Esophagus (tissue), 2 donors: ENCODE measurements at regions not wholly inside any gene's neighbourhood (a gene's known extent, or its start where the extent isn't known, plus 50 kb on each side); places are given as distances from the start of the nearest gene placed in this dataset.

Source experiments
- H3K27ac ChIP-seq, 2 donors: one replicate each; pipeline ENCODE4 v1.5.1; 2013; ENCODE audit warnings: low read depth in 2 of 2, mild to moderate bottlenecking in 2 of 2, inconsistent platforms in 1 of 2, low read length in 1 of 2, moderate library complexity in 1 of 2
- H3K27me3 ChIP-seq, 2 donors: one replicate each; pipeline ENCODE4 v1.6.1; 2013; ENCODE audit warnings: low read length in 2 of 2, control low read depth in 1 of 2, mild to moderate bottlenecking in 1 of 2; ENCODE audit not compliant: insufficient read depth in 2 of 2, control insufficient read depth in 1 of 2
- H3K36me3 ChIP-seq, 2 donors: one replicate each; pipeline ENCODE4 v1.6.1; 2013; ENCODE audit warnings: low read length in 1 of 2; ENCODE audit not compliant: control insufficient read depth in 2 of 2, insufficient read depth in 2 of 2
- H3K4me1 ChIP-seq, 2 donors: one replicate each; pipeline ENCODE4 v1.6.1; 2013; ENCODE audit warnings: low read length in 1 of 2; ENCODE audit not compliant: control insufficient read depth in 2 of 2, insufficient read depth in 2 of 2
- H3K4me3 ChIP-seq, 2 donors: one replicate each; pipeline ENCODE4 v1.5.1; 2013; ENCODE audit warnings: low read length in 2 of 2, mild to moderate bottlenecking in 2 of 2, low read depth in 1 of 2, moderate library complexity in 1 of 2
- H3K9me3 ChIP-seq, 2 donors: one replicate each; pipeline ENCODE4 v1.6.1; 2013; ENCODE audit warnings: mild to moderate bottlenecking in 2 of 2, low read depth in 1 of 2, low read length in 1 of 2, moderate library complexity in 1 of 2; ENCODE audit not compliant: control insufficient read depth in 2 of 2, insufficient read depth in 1 of 2
- WGBS, 2 donors: extraction: QIAGEN DNeasy Blood & Tissue Kit; methylation state at CpG; one replicate each; pipeline ENCODE4 v1.1.7; 2013; 5-methylcytosine and 5-hydroxymethylcytosine counted together
- donor health status: healthy with polysubstance abuse.
- donor health status: Bipolar disorder and iron deficiency.

- no peaks in the 10 kb centered on the region for H3K27me3 ChIP-seq
- no peaks in the 10 kb centered on the region for H3K4me1 ChIP-seq
- 80 to 82% methylated on average over 20 of the region's 20 CpGs for WGBS, 2 donors
- H3K9me3 ChIP-seq: no peaks in the 10 kb centered on the region
- no peak overlapping the region for H3K4me3 ChIP-seq
- no peaks in the 10 kb centered on the region for H3K36me3 ChIP-seq
- no peak overlapping the region for H3K27ac ChIP-seq
Observed at GRCh38 chr20:57907131-57908000, 197.6 kb upstream of the PMEPA1 start.

GRCh38 chr20:57905448-57905847 lies 195.6 kb upstream of the PMEPA1 start:
- Histone ChIP-seq H3K27ac (no peak overlapping the region), H3K27me3 (no peaks in the 10 kb centered on the region), H3K9me3 (no peaks in the 10 kb centered on the region), H3K4me1 (no peaks in the 10 kb centered on the region), H3K4me3 (no peak overlapping the region), H3K36me3 (no peaks in the 10 kb centered on the region)
- 74 to 85% methylated on average over 5 of the region's 5 CpGs for WGBS, 2 donors

- no peaks in the 10 kb centered on the region for H3K36me3 ChIP-seq
- no peaks in the 10 kb centered on the region for H3K27me3 ChIP-seq
- no peak overlapping the region for H3K27ac ChIP-seq
- no peaks in the 10 kb centered on the region for H3K9me3 ChIP-seq
- H3K4me1 ChIP-seq: no peaks in the 10 kb centered on the region
- H3K4me3 ChIP-seq: no peak overlapping the region
- 61 to 62% methylated on average over 10 of the region's 10 CpGs for WGBS, 2 donors
Observed at GRCh38 chr20:57904314-57905105, 194.7 kb upstream of the PMEPA1 start.

GRCh38 chr20:57902473-57902872 lies 192.7 kb upstream of the PMEPA1 start:
- H3K9me3 ChIP-seq: no peaks in the 10 kb centered on the region
- 75% methylated on average over 1 of the region's 1 CpG for WGBS, 2 donors
- H3K36me3 ChIP-seq: no peaks in the 10 kb centered on the region
- H3K4me1 ChIP-seq: no peaks in the 10 kb centered on the region
- no peak overlapping the region for H3K27ac ChIP-seq
- no peaks in the 10 kb centered on the region for H3K27me3 ChIP-seq
- no peak overlapping the region for H3K4me3 ChIP-seq

- 87 to 89% methylated on average over 4 of the region's 4 CpGs for WGBS, 2 donors
- Histone ChIP-seq H3K4me1 (no peaks in the 10 kb centered on the region), H3K9me3 (no peaks in the 10 kb centered on the region), H3K27ac (no peak overlapping the region), H3K27me3 (no peaks in the 10 kb centered on the region), H3K4me3 (no peak overlapping the region), H3K36me3 (no peaks in the 10 kb centered on the region)
Observed at GRCh38 chr20:57901526-57901925, 191.7 kb upstream of the PMEPA1 start.

- H3K27me3 ChIP-seq: no peaks in the 10 kb centered on the region
- WGBS, 2 donors: 55% methylated on average over 9 of the region's 9 CpGs
- no peak overlapping the region for H3K27ac ChIP-seq
- no peaks in the 10 kb centered on the region for H3K9me3 ChIP-seq
- H3K4me1 ChIP-seq: no peaks in the 10 kb centered on the region
- no peaks in the 10 kb centered on the region for H3K36me3 ChIP-seq
- H3K4me3 ChIP-seq: no peak overlapping the region
Observed at GRCh38 chr20:57900226-57900905, 190.6 kb upstream of the PMEPA1 start.

- no peaks in the 10 kb centered on the region for H3K9me3 ChIP-seq
- no peaks in the 10 kb centered on the region for H3K4me1 ChIP-seq
- no peak overlapping the region for H3K4me3 ChIP-seq
- no peaks in the 10 kb centered on the region for H3K27me3 ChIP-seq
- no peaks in the 10 kb centered on the region for H3K36me3 ChIP-seq
- WGBS, 2 donors: 77 to 84% methylated on average over 7 of the region's 7 CpGs
- H3K27ac ChIP-seq: no peak overlapping the region
Observed at GRCh38 chr20:57899554-57899953, 189.7 kb upstream of the PMEPA1 start.

- no peaks in the 10 kb centered on the region for H3K27me3 ChIP-seq
- H3K9me3 ChIP-seq: no peaks in the 10 kb centered on the region
- no peaks in the 10 kb centered on the region for H3K4me1 ChIP-seq
- H3K36me3 ChIP-seq: no peaks in the 10 kb centered on the region
- 87 to 89% methylated on average over 4 of the region's 4 CpGs for WGBS, 2 donors
- no peak overlapping the region for H3K27ac ChIP-seq
- H3K4me3 ChIP-seq: no peak overlapping the region
Observed at GRCh38 chr20:57898332-57898731, 188.5 kb upstream of the PMEPA1 start.

- H3K4me3 ChIP-seq: no peak overlapping the region
- 76 to 82% methylated on average over 4 of the region's 4 CpGs for WGBS, 2 donors
- H3K27me3 ChIP-seq: no peaks in the 10 kb centered on the region
Observed at GRCh38 chr20:57897891-57898290, 188.1 kb upstream of the PMEPA1 start.

More at GRCh38 chr20:57897891-57898290, 188.1 kb upstream of the PMEPA1 start:
- Histone ChIP-seq H3K4me1 (no peaks in the 10 kb centered on the region), H3K9me3 (no peaks in the 10 kb centered on the region), H3K36me3 (no peaks in the 10 kb centered on the region), H3K27ac (no peak overlapping the region)
